ENCODE measurements at regions not wholly inside any gene's neighbourhood (a gene's known extent, or its start where the extent isn't known, plus 50 kb on each side); places are given as distances from the start of the nearest gene placed in this dataset.

DNA sequence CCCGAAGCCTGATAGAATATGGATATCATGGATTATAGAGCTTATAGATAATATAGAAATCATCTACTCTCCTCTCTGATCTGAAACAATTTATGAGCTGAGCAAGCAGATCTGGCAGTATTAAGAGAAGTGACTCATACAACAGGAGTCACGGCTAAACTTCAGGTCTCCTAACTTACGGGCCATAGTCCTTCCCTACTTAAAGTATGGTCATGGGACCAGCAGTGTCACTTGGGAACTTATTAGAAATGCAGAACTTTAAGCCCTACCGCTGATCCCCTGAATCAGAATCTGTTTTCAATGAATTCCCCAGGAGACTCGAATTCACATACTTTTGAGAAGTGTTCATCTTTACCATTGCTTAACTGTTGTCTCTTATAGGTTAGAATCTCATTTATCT is 195.7 kb upstream of the FANCL start:
- TF ChIP-seq GATA2 (IDR thresholded peaks at IDR 0.05; ENCODE audit: low read depth, low read length), result no peak
- no peak for TF ChIP-seq GATA3 (IDR thresholded peaks at IDR 0.05; ENCODE audit: low read depth, low read length)
